ENCODE measurements at regions not wholly inside any gene's neighbourhood (a gene's known extent, or its start where the extent isn't known, plus 50 kb on each side); places are given as distances from the start of the nearest gene placed in this dataset.

DNA sequence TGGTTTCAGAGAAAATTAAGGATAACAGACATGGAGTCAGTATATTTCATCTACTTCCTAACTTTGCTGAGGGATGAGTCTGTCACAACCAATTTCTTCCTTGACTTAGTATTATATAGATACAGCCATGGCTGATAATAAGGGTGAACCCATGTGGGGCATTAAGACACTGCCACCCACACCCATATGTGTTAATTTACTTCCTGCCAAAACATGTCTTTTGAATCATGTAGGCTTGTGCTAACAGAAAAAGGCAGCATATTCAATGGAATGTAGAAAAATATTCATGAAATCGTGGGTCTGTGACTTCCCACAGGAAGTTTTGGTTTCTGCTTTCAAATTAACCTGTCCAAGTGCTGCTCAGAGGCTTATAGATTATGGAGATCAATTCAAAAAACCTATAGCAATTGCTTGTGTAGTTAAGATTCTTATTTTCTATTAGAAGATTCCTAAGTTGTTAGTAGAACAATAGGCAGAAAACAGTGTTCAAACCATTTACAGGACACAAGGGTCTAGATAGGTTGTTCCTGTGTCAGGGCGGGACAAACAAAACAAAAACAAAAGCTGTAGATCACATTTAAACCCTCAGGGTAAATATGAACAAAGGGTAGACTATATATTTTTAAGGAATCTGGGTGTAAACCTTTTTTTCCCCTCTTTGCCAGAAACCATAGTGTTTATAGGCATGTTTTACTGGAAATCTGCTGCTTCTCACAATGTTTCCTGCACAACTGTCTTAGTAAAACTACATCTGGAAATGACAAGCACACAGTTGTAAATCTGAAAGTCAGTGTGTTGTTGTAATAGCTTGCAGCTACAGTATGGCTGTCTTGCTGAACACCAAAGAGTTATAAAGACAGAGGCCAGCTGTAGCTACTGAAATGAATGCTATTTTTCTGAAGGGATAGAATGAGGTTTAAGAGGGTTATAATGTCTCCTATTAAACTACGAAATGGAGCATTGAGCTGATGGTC lies 691.2 kb downstream of the EPHA4 start:
- TF ChIP-seq, protein P1, sequence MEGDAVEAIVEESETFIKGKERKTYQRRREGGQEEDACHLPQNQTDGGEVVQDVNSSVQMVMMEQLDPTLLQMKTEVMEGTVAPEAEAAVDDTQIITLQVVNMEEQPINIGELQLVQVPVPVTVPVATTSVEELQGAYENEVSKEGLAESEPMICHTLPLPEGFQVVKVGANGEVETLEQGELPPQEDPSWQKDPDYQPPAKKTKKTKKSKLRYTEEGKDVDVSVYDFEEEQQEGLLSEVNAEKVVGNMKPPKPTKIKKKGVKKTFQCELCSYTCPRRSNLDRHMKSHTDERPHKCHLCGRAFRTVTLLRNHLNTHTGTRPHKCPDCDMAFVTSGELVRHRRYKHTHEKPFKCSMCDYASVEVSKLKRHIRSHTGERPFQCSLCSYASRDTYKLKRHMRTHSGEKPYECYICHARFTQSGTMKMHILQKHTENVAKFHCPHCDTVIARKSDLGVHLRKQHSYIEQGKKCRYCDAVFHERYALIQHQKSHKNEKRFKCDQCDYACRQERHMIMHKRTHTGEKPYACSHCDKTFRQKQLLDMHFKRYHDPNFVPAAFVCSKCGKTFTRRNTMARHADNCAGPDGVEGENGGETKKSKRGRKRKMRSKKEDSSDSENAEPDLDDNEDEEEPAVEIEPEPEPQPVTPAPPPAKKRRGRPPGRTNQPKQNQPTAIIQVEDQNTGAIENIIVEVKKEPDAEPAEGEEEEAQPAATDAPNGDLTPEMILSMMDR (conservative IDR thresholded peaks at IDR 0.05; ENCODE audit: low read depth, low read length) = no peak
- H3K4me3 ChIP-seq (ENCODE audit: low read length) = no peak overlapping the region
- no peak for DNase-seq (ENCODE audit: low read depth)

DNA sequence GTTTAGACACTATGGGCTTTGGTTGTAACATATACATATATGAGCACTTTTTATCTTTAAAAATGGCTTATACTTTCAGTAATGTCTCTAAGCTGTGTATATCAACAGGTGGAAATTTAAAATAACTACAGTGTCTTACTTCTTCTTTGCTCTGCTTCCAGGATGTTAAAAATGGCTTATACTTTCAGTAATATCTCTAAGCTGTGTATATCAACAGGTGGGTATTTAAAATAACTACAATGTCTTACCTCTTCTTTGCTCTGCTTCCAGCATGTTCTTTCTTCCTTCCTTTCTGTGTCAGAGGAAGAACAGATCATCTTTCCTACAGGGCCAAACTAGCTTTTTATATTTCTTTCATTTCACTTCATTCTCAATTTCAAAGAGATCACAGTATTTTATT lies 689.6 kb downstream of the EPHA4 start:
- TF ChIP-seq, protein P1 (conservative IDR thresholded peaks at IDR 0.05; ENCODE audit: low read depth, low read length) = no peak
- DNase-seq (ENCODE audit: low read depth) = no peak

DNA sequence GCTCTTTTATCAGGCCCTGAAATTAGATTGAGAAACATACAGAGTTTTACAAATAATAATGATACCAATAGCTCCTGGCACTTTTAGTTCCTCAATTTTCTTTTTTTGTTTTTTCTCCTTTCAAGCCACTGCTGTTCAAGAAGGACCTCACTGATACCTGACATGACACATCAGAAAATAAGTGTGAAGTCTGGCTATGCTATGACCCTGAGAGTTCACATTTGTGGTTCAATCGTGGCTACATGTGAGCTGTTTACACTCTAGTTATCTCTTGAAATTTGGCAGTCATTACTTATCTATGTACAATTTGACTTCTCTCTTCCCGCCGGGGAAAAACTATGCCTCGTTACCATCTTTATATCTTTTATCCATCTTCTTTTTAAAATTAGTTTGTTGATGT lies 686.5 kb downstream of the EPHA4 start:
- H3K4me3 ChIP-seq (ENCODE audit: low read length) = no peak overlapping the region
- DNase-seq (ENCODE audit: low read depth) = no peak
- TF ChIP-seq, protein P1 (conservative IDR thresholded peaks at IDR 0.05; ENCODE audit: low read depth, low read length) = no peak

More for the DNA sequence above, 689.6 kb downstream of the EPHA4 start:
- no peak overlapping the region for H3K4me3 ChIP-seq (ENCODE audit: low read length)

DNA sequence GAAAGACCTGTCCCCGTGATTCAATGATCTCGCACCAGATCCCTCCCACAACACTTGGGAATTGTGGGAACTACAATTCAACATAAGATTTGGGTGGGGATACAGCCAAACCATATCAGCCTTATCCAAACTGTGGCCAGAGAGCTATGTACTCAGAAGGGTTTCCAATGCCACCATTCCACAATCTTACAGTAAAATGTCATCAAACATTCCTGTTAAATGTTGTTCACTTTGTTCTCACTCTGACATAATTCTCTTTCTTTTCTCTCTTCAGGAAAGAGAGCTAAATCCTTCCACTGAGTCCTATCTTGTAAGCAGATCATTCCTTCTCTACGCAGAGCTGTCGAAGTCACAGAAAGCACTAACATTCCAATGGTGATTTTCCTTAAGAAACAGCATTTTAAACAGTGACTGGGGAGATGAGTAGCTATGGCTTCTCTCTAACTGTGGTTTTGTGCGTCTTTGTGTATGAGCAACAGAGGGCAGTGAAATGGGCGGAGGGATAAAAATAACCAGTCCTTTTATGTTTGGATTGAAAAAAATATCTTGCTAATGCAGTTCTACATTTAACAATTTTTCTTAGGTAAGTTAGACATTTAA lies 684.7 kb downstream of the EPHA4 start:
- H3K4me3 ChIP-seq (ENCODE audit: low read length) = no peak overlapping the region
- TF ChIP-seq, protein P1 (conservative IDR thresholded peaks at IDR 0.05; ENCODE audit: low read depth, low read length) = no peak
- DNase-seq (ENCODE audit: low read depth) = peak; percentile 4

DNA sequence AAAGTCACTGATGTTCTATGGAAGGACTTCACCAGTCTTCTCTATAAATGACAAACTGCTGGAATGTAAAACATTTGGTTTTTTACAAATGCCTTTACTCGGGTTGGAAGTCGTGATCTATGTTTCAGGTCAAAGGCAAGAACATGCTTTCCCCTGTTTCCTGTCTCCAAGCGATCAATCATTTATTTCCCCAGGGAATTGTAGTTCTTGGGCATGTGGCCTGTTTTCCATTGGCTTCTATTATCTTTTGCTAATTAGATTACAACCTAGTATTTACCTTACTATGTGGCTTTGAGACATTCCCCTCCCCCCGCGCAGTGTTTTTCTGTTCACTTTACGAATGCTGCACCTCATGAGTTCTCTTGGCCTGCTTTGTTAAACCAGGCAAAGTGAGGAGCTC lies 684.2 kb downstream of the EPHA4 start:
- DNase-seq (ENCODE audit: low read depth) = no peak
- H3K4me3 ChIP-seq (ENCODE audit: low read length) = no peak overlapping the region
- TF ChIP-seq, protein P1 (conservative IDR thresholded peaks at IDR 0.05; ENCODE audit: low read depth, low read length) = no peak

DNA sequence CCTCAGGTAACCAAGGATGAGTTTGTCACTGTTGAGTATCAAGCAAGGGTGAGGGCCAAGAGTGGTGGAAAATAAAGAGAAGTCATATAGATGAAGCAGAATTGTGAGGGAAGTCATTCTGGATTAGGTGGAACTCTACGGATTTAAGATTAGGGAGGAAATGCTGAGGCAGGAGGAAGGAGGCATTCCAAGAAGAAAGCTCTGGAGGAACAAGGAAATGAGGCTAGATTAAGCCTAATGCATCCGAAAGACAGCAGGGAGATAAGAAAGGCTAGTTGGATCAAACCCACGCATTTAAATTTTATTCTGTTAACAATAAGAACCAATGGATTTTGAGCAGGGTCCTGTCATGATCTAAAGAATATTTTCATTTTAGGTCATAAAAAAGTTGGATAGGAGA lies 681.2 kb downstream of the EPHA4 start:
- H3K4me3 ChIP-seq (ENCODE audit: low read length) = no peak overlapping the region
- no peak for DNase-seq (ENCODE audit: low read depth)
- TF ChIP-seq, protein P1 (conservative IDR thresholded peaks at IDR 0.05; ENCODE audit: low read depth, low read length) = no peak
